Neuronal stem cell (in vitro differentiated cells): ENCODE measurements at regions not wholly inside any gene's neighbourhood (a gene's known extent, or its start where the extent isn't known, plus 50 kb on each side); places are given as distances from the start of the nearest gene placed in this dataset.

ENCODE experiments used
- DNase-seq: peaks from one replicate; pipeline ENCODE4 v3.0.0-alpha.2; 2013; ENCODE audit warnings: low spot score
- H2AFZ ChIP-seq: one replicate; pipeline ENCODE4 v1.6.1; 2013; ENCODE audit warnings: mild to moderate bottlenecking, low read length, inconsistent platforms
- H2AK5ac ChIP-seq: 2 replicates; pipeline ENCODE4 v1.6.1; 2013; ENCODE audit warnings: low read depth, mild to moderate bottlenecking, inconsistent platforms, low read length, moderate library complexity, mixed read lengths
- H2BK120ac ChIP-seq: 2 replicates; pipeline ENCODE4 v1.6.1; 2013; ENCODE audit warnings: low read depth, mild to moderate bottlenecking, inconsistent platforms, low read length, moderate library complexity, mixed read lengths
- H2BK12ac ChIP-seq: one replicate; pipeline ENCODE4 v1.6.1; 2013; ENCODE audit warnings: low read length, inconsistent platforms
- H2BK15ac ChIP-seq: 2 replicates; pipeline ENCODE4 v1.6.1; 2013; ENCODE audit warnings: mild to moderate bottlenecking, low read length, inconsistent platforms, mixed read lengths
- H2BK5ac ChIP-seq: one replicate; pipeline ENCODE4 v1.6.1; 2013; ENCODE audit warnings: inconsistent platforms, mild to moderate bottlenecking, low read length, moderate library complexity
- H3K14ac ChIP-seq: one replicate; pipeline ENCODE4 v1.6.1; 2013; ENCODE audit warnings: low read length, inconsistent platforms
- H3K18ac ChIP-seq: 2 replicates; pipeline ENCODE4 v1.6.1; 2013; ENCODE audit warnings: low read length, inconsistent platforms
- H3K23ac ChIP-seq: 2 replicates; pipeline ENCODE4 v1.6.1; 2013; ENCODE audit warnings: low read depth, mild to moderate bottlenecking, mixed read lengths, low read length, inconsistent platforms; ENCODE audit not compliant: poor library complexity
- H3K27ac ChIP-seq: replicated peaks from 3 replicates; pipeline ENCODE4 v1.5.1; 2013; ENCODE audit warnings: low read length, inconsistent platforms
- H3K27me3 ChIP-seq, 3 experiments: 2 replicates each; pipeline ENCODE4 v1.6.1; 2013; ENCODE audit warnings: low read length in 3 of 3, mild to moderate bottlenecking in 2 of 3, inconsistent platforms in 1 of 3, low read depth in 1 of 3, mixed read lengths in 1 of 3, moderate library complexity in 1 of 3; ENCODE audit not compliant: control insufficient read depth in 3 of 3, insufficient read depth in 3 of 3
- H3K36me3 ChIP-seq, 2 donors: replicated peaks in 1 of 2; 2 replicates each; pipeline ENCODE4 v1.6.1; 2013; ENCODE audit warnings: low read length in 2 of 2; ENCODE audit not compliant: control insufficient read depth in 2 of 2, insufficient read depth in 2 of 2
- H3K4ac ChIP-seq: 2 replicates; pipeline ENCODE4 v1.6.1; 2013; ENCODE audit warnings: inconsistent platforms, mild to moderate bottlenecking, low read length, moderate library complexity
- H3K4me1 ChIP-seq, 2 donors: 1 replicate in 1 of 2; 2 replicates in 1 of 2; pipeline ENCODE4 v1.6.1; 2013; ENCODE audit warnings: low read length in 2 of 2, low read depth in 1 of 2; ENCODE audit not compliant: control insufficient read depth in 2 of 2, insufficient read depth in 1 of 2
- H3K4me2 ChIP-seq: one replicate; pipeline ENCODE4 v1.6.1; 2013; ENCODE audit warnings: mild to moderate bottlenecking, low read length, inconsistent platforms; ENCODE audit not compliant: insufficient read depth, poor library complexity, severe bottlenecking
- H3K4me3 ChIP-seq, 2 donors: 2 replicates each; pipeline ENCODE4 v1.5.1; 2013; ENCODE audit warnings: low read length in 2 of 2, mild to moderate bottlenecking in 2 of 2, inconsistent platforms in 1 of 2, moderate library complexity in 1 of 2
- H3K79me1 ChIP-seq: one replicate; pipeline ENCODE4 v1.6.1; 2013; ENCODE audit warnings: low read depth, mild to moderate bottlenecking, inconsistent platforms, low read length, moderate library complexity
- H3K9ac ChIP-seq: one replicate; pipeline ENCODE4 v1.6.1; 2013; ENCODE audit warnings: mild to moderate bottlenecking, low read depth, low read length, inconsistent platforms; ENCODE audit not compliant: poor library complexity
- H3K9me3 ChIP-seq, 2 donors: replicated peaks in 1 of 2; 2 replicates each; pipeline versions ENCODE3 to v1.6.1; 2013; ENCODE audit warnings: low read length in 2 of 2, mild to moderate bottlenecking in 2 of 2, inconsistent platforms in 1 of 2, low read depth in 1 of 2, mixed read lengths in 1 of 2, moderate library complexity in 1 of 2; ENCODE audit not compliant: control insufficient read depth in 2 of 2, insufficient read depth in 1 of 2
- H4K8ac ChIP-seq: one replicate; pipeline ENCODE4 v1.6.1; 2013; ENCODE audit warnings: low read depth, mild to moderate bottlenecking, inconsistent platforms, low read length, moderate library complexity
- H4K91ac ChIP-seq: one replicate; pipeline ENCODE4 v1.6.1; 2013; ENCODE audit warnings: low read length, low read depth, mild to moderate bottlenecking, inconsistent platforms; ENCODE audit not compliant: poor library complexity
- WGBS, 2 donors: extraction: QIAGEN DNeasy Blood & Tissue Kit; methylation state at CpG; one replicate each; pipeline ENCODE4 v1.1.7; 2013; ENCODE audit warnings: missing lambda C conversion rate in 2 of 2, mixed read lengths in 1 of 2; ENCODE audit not compliant: insufficient read length in 2 of 2, insufficient replicate concordance in 1 of 2; ENCODE audit errors: extremely low coverage in 2 of 2; 5-methylcytosine and 5-hydroxymethylcytosine counted together

GRCh38 chr7:41599760-41600159 lies 103.1 kb downstream of the INHBA start:
- no CpG with 5 or more reads among the region's 4 CpGs for WGBS, 2 donors
- Histone ChIP-seq H3K36me3 (no peaks in the 10 kb centered on the region), H4K8ac (no peak overlapping the region)

GRCh38 chr7:41592794-41593193 lies 110.1 kb downstream of the INHBA start:
- H3K9ac ChIP-seq: no peak overlapping the region
- DNase-seq: no peak
- H2BK12ac ChIP-seq: no peak overlapping the region
- H3K79me1 ChIP-seq: no peaks in the 10 kb centered on the region
- no peaks in the 10 kb centered on the region for H3K27me3 ChIP-seq
- no peak overlapping the region for H3K4ac ChIP-seq
- no peak overlapping the region for H3K18ac ChIP-seq
- no peak overlapping the region for H4K8ac ChIP-seq
- H3K14ac ChIP-seq: no peak overlapping the region
- H2AFZ ChIP-seq: no peak overlapping the region
- H3K23ac ChIP-seq: no peak overlapping the region
- no peak overlapping the region for H2BK5ac ChIP-seq
- H3K4me1 ChIP-seq: no peaks in the 10 kb centered on the region
- H3K27ac ChIP-seq: no peak overlapping the region
- no peak overlapping the region for H2BK120ac ChIP-seq
- no peak overlapping the region for H2AK5ac ChIP-seq
- no peaks in the 10 kb centered on the region for H3K9me3 ChIP-seq
- H3K4me2 ChIP-seq: no peak overlapping the region
- no peak overlapping the region for H3K4me3 ChIP-seq
- H3K36me3 ChIP-seq: no peaks in the 10 kb centered on the region
- H4K91ac ChIP-seq: no peak overlapping the region
- H2BK15ac ChIP-seq: no peak overlapping the region

More at GRCh38 chr7:41599760-41600159, 103.1 kb downstream of the INHBA start:
- Histone ChIP-seq H3K4me1 (no peaks in the 10 kb centered on the region), H3K23ac (no peak overlapping the region), H3K4ac (no peak overlapping the region), H2BK15ac (no peak overlapping the region), H2BK5ac (no peak overlapping the region), H2BK12ac (no peak overlapping the region), H3K9ac (no peak overlapping the region), H2AK5ac (no peak overlapping the region), H4K91ac (no peak overlapping the region), H3K27ac (no peak overlapping the region), H3K27me3 (no peaks in the 10 kb centered on the region), H3K14ac (no peak overlapping the region), H2BK120ac (no peak overlapping the region), H2AFZ (no peak overlapping the region), H3K4me2 (no peak overlapping the region), H3K18ac (no peak overlapping the region), H3K9me3 (no peaks in the 10 kb centered on the region), H3K79me1 (no peaks in the 10 kb centered on the region), H3K4me3 (no peak overlapping the region)
- DNase-seq: no peak

GRCh38 chr7:41592236-41592635 lies 110.7 kb downstream of the INHBA start:
- no peak overlapping the region for H3K27ac ChIP-seq
- H3K27me3 ChIP-seq: no peaks in the 10 kb centered on the region
- no peak overlapping the region for H3K14ac ChIP-seq
- no peak overlapping the region for H3K23ac ChIP-seq
- H3K4ac ChIP-seq: no peak overlapping the region
- no peaks in the 10 kb centered on the region for H3K36me3 ChIP-seq
- H3K79me1 ChIP-seq: no peaks in the 10 kb centered on the region
- no peak overlapping the region for H3K18ac ChIP-seq
- DNase-seq: no peak
- no peak overlapping the region for H3K4me3 ChIP-seq
- no peak overlapping the region for H2AFZ ChIP-seq
- H2AK5ac ChIP-seq: no peak overlapping the region
- H4K91ac ChIP-seq: no peak overlapping the region
- H3K4me2 ChIP-seq: no peak overlapping the region
- H2BK5ac ChIP-seq: no peak overlapping the region
- no peak overlapping the region for H2BK120ac ChIP-seq
- H2BK12ac ChIP-seq: no peak overlapping the region
- H2BK15ac ChIP-seq: no peak overlapping the region
- H3K9ac ChIP-seq: no peak overlapping the region
- no peaks in the 10 kb centered on the region for H3K4me1 ChIP-seq
- no peak overlapping the region for H4K8ac ChIP-seq
- no peaks in the 10 kb centered on the region for H3K9me3 ChIP-seq
- no CpG with 5 or more reads among the region's 1 CpG for WGBS, 2 donors

- no peaks in the 10 kb centered on the region for H3K36me3 ChIP-seq
- H3K14ac ChIP-seq: no peak overlapping the region
- no peak for DNase-seq
- no peak overlapping the region for H3K27ac ChIP-seq
- H2AK5ac ChIP-seq: no peak overlapping the region
- H3K27me3 ChIP-seq: no peaks in the 10 kb centered on the region
- no peak overlapping the region for H2AFZ ChIP-seq
- H3K4ac ChIP-seq: no peak overlapping the region
- no peaks in the 10 kb centered on the region for H3K4me1 ChIP-seq
- no peak overlapping the region for H3K4me3 ChIP-seq
- no peak overlapping the region for H3K4me2 ChIP-seq
- no CpG with 5 or more reads among the region's 1 CpG for WGBS, 2 donors
- no peak overlapping the region for H4K91ac ChIP-seq
- no peak overlapping the region for H4K8ac ChIP-seq
- no peak overlapping the region for H2BK120ac ChIP-seq
- H2BK12ac ChIP-seq: no peak overlapping the region
- H2BK5ac ChIP-seq: no peak overlapping the region
- no peak overlapping the region for H3K18ac ChIP-seq
- H3K79me1 ChIP-seq: no peaks in the 10 kb centered on the region
- no peak overlapping the region for H3K23ac ChIP-seq
- H3K9me3 ChIP-seq: no peaks in the 10 kb centered on the region
- no peak overlapping the region for H3K9ac ChIP-seq
- no peak overlapping the region for H2BK15ac ChIP-seq
Measured at GRCh38 chr7:41590986-41591385, 111.9 kb downstream of the INHBA start.
